ENCODE measurements at regions not wholly inside any gene's neighbourhood (a gene's known extent, or its start where the extent isn't known, plus 50 kb on each side); places are given as distances from the start of the nearest gene placed in this dataset.

- TF ChIP-seq CTCF (IDR thresholded peaks at IDR 0.05 in 2 of 3, conservative IDR thresholded peaks at IDR 0.05 in 1 of 3; ENCODE audit: borderline replicate concordance in 1 of 3, insufficient read depth in 1 of 3, low read depth in 2 of 3, low read length in 2 of 3) = no peak
Observed at GRCh38 chr10:109374215-109374614, 549.1 kb downstream of the XPNPEP1 start (continued).

GRCh38 chr10:109359316-109359715 is 564.0 kb downstream of the XPNPEP1 start:
- Histone ChIP-seq H3K9me2 (ENCODE audit: insufficient read depth) (no peaks in the 10 kb centered on the region), H3K4me3 (replicated peaks in 1 of 2; ENCODE audit: low read depth in 1 of 2, low read length in 2 of 2) (no peak overlapping the region), H3K27me3 (ENCODE audit: insufficient read depth, low read length) (no peaks in the 10 kb centered on the region), H3K4me2 (ENCODE audit: low read length) (no peak overlapping the region), H3K79me2 (ENCODE audit: insufficient read depth, low read length) (no peaks in the 10 kb centered on the region), H3K36me3 (ENCODE audit: control insufficient read depth in 1 of 2, insufficient read depth in 2 of 2, low read length in 2 of 2) (no peaks in the 10 kb centered on the region), H3K27ac (ENCODE audit: low read depth, low read length) (no peak overlapping the region), H3K9me3 (ENCODE audit: control insufficient read depth in 1 of 2, insufficient read depth in 1 of 2, low read depth in 1 of 2, low read length in 2 of 2) (peaks cover 26 to 47% of the 10 kb centered on the region in 2 experiments), H3K4me1 (ENCODE audit: control insufficient read depth in 1 of 2, insufficient read depth in 2 of 2, low read length in 2 of 2) (no peaks in the 10 kb centered on the region), H4K20me1 (ENCODE audit: insufficient read depth) (no peaks in the 10 kb centered on the region), H3K9ac (ENCODE audit: low read length) (no peak overlapping the region), H2AFZ (ENCODE audit: low read depth, low read length, poor library complexity, severe bottlenecking) (no peak overlapping the region)
- ChIA-PET RAD21 (ENCODE audit: low non-redundant PET in 1 of 2, low total read pairs in 2 of 2, uncharacterized antibody in 2 of 2, unreplicated experiment in 2 of 2) (no interaction called here), POLR2A (no interaction called here), CTCF (no interaction called here)
- intact Hi-C loops (cut with micrococcal nuclease) = no loop called here
- no TSS peak for BruUV-seq (replicated peaks)
- DNase-seq (ENCODE audit: low read depth, low spot score) = no peak
- ATAC-seq = no peak
- TF ChIP-seq TCF7L2 (IDR thresholded peaks at IDR 0.05; ENCODE audit: borderline replicate concordance, extremely low read depth, insufficient read depth, insufficient read length) (no peak), SRF (IDR thresholded peaks at IDR 0.05; ENCODE audit: low read depth) (no peak), EZH2phosphoT487 (IDR thresholded peaks at IDR 0.05; ENCODE audit: borderline replicate concordance) (no peak)

GRCh38 chr10:109358325-109358724 is 565.0 kb downstream of the XPNPEP1 start:
- BruUV-seq (replicated peaks) = no TSS peak
- TF ChIP-seq POLR2AphosphoS5 (IDR thresholded peaks at IDR 0.05; ENCODE audit: low read depth, low read length) (no peak), CEBPB (IDR thresholded peaks at IDR 0.05; ENCODE audit: low read depth) (no peak), MAX (IDR thresholded peaks at IDR 0.05) (no peak), EZH2phosphoT487 (IDR thresholded peaks at IDR 0.05; ENCODE audit: borderline replicate concordance) (no peak), SRF (IDR thresholded peaks at IDR 0.05; ENCODE audit: low read depth) (no peak), CTCF (IDR thresholded peaks at IDR 0.05 in 2 of 3, conservative IDR thresholded peaks at IDR 0.05 in 1 of 3; ENCODE audit: borderline replicate concordance in 1 of 3, insufficient read depth in 1 of 3, low read depth in 2 of 3, low read length in 2 of 3) (no peak), JUND (IDR thresholded peaks at IDR 0.05) (no peak)
- no peaks in the 10 kb centered on the region for H4K20me1 ChIP-seq (ENCODE audit: insufficient read depth)
- no peaks in the 10 kb centered on the region for H3K4me1 ChIP-seq (ENCODE audit: control insufficient read depth in 1 of 2, insufficient read depth in 2 of 2, low read length in 2 of 2)
- no peak overlapping the region for H3K27ac ChIP-seq (ENCODE audit: low read depth, low read length)
- RAD21 ChIA-PET (ENCODE audit: low non-redundant PET in 1 of 2, low total read pairs in 2 of 2, uncharacterized antibody in 2 of 2, unreplicated experiment in 2 of 2) = no interaction called here
- intact Hi-C loops (cut with micrococcal nuclease) = no loop called here
- H3K79me2 ChIP-seq (ENCODE audit: insufficient read depth, low read length) = no peaks in the 10 kb centered on the region
- no peaks in the 10 kb centered on the region for H3K36me3 ChIP-seq (ENCODE audit: control insufficient read depth in 1 of 2, insufficient read depth in 2 of 2, low read length in 2 of 2)
- CTCF ChIA-PET = no interaction called here
- ATAC-seq (no peak), DNase-seq (ENCODE audit: low read depth, low spot score) (no peak)
- no peak overlapping the region for H2AFZ ChIP-seq (ENCODE audit: low read depth, low read length, poor library complexity, severe bottlenecking)
- H3K27me3 ChIP-seq (ENCODE audit: insufficient read depth, low read length) = no peaks in the 10 kb centered on the region
- H3K9me3 ChIP-seq (ENCODE audit: control insufficient read depth in 1 of 2, insufficient read depth in 1 of 2, low read depth in 1 of 2, low read length in 2 of 2) = peaks cover 26 to 47% of the 10 kb centered on the region in 2 experiments
- POLR2A ChIA-PET = no interaction called here
- H3K9ac ChIP-seq (ENCODE audit: low read length) = no peak overlapping the region
- no peak overlapping the region for H3K4me2 ChIP-seq (ENCODE audit: low read length)
- H3K4me3 ChIP-seq (replicated peaks in 1 of 2; ENCODE audit: low read depth in 1 of 2, low read length in 2 of 2) = no peak overlapping the region
- H3K9me2 ChIP-seq (ENCODE audit: insufficient read depth) = no peaks in the 10 kb centered on the region

Data from HCT116 (cell line).